HUDEP-2 (cell line): ENCODE measurements at regions not wholly inside any gene's neighbourhood (a gene's known extent, or its start where the extent isn't known, plus 50 kb on each side); places are given as distances from the start of the nearest gene placed in this dataset.
A peak's percentile ranks its signal among the peaks of the same experiment; 100 is the strongest.
"Not testable (repeated sequence)": the region's sequence is repeated elsewhere in the genome, so short reads cannot be mapped to it uniquely, and the experiment has no call there.

Experiments
- DNase-seq, 76 experiments: peaks; one replicate each; lab custom pipeline; 2025; ENCODE audit not compliant: unreplicated experiment in 76 of 76; lab: John Stamatoyannopoulos, UW

GRCh38 chr3:59244343-59244742, 194.5 kb upstream of the CFAP20DC start:
- no peak for DNase-seq

DNA sequence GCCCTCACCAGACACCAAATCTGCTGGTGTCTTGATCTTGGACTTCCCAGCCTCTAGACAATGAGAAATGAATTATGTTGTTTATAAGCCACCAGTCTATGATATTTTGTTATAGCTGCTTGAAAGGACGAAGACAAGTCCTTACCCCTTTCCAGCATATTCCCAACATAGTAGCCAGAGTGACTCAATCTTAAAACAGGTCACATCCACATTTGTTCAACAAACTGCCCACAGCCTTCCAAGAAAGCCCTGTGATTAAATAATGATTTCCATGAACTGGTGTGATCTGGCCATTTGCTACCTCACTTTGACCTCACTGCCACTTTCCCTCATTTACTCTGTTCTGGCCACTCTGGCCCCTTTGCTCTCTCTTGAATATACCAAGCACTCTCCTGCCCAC, 193.7 kb upstream of the CFAP20DC start:
- no peak for DNase-seq

- no peak for DNase-seq
Measured at GRCh38 chr3:59240666-59241255, 190.9 kb upstream of the CFAP20DC start.

GRCh38 chr3:59237121-59237520, 187.3 kb upstream of the CFAP20DC start:
- no peak for DNase-seq

GRCh38 chr3:59235634-59236012, 185.8 kb upstream of the CFAP20DC start:
- no peak for DNase-seq

- DNase-seq = no peak
Measured at GRCh38 chr3:59234884-59235633, 185.2 kb upstream of the CFAP20DC start.

DNA sequence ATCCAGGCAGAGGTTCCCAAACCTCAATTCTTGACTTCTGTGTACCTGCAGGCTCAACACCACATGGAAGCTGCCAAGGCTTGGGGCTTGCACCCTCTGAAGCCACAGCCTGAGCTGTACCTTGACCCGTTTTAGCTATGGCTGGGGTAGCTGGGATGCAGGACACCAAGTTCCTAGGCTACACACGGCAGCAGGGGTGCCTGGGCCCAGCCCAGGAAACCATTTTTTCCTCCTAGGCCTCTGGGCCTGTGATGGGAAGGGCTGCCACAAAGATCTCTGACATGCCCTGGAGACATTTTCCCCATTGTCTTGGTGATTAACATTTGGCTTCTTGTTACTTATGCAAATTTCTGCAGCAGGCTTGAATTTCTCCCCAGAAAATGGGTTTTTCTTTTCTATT, 180.6 kb upstream of the CFAP20DC start:
- not testable (repeated sequence) for DNase-seq

DNA sequence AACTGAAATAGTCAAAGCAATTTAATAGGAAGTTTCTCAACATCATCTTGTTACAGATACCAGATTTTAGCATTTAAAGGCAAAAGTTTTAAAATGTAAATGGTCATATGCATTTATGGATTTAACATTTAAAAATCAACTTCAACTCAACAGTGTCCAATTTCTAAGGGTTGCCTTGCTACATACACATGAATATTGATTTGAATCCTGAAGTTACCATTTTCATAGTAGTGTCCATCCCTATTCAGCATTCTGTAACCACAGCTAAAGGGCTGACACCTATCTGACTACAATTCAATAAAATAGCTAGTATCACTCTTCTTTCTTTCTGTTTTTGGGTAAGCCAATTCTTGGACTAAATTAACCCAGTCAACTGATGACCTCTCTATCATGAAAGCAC, 164.0 kb upstream of the CFAP20DC start:
- no peak for DNase-seq

DNA sequence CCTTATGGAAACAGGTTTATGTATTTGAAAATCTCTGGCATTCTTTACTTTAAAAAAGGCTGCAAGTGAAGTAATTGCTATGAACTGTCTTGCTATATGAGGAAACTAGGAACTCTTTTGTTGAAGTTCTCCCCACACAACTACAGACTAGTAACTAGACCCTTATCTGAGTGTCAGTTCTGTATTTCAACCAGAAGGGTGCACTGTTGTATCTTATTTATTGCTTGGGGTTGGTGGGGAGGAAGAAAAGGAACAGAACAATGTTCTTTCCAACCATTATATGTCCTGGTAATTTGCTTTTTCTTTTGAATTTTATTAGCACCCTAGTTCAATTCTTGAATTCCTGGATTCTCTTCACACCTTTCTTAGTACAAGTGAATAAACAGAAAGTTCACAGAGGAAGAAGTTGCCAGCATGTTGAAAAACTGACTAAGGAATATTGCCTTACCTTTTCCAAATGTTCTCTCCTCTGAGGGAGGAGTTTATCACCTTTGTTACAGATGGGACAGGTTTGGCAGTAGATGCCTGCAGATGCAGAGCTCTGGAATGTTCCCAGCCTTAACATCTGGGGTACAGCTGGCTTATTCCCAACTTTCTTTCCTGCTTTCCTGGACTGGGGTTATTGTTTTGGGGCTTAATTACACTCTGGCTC, 162.4 kb upstream of the CFAP20DC start:
- DNase-seq = peak in 12 of 76 experiments; percentile 0 to 27 (median 8)

GRCh38 chr3:59210260-59210659, 160.4 kb upstream of the CFAP20DC start:
- no peak for DNase-seq

DNA sequence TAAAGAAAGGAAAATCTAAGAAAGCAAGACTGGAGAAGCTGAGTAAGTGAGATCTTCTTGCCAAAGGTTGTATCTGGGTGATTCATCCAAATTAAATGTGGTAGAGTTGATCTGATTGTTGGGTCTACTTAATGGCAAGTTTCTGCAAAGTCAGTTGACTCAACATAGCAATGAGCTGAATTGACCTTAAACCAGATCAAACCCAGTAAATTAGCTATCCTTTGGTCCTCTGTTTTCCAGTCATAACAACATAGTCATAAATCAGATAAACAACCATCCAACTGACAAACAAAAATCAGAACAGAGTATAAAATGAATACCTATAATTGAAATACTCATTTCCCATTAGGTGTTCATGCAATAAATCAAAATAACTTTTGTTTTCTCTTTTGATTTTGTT, 142.6 kb upstream of the CFAP20DC start:
- DNase-seq = no peak

DNA sequence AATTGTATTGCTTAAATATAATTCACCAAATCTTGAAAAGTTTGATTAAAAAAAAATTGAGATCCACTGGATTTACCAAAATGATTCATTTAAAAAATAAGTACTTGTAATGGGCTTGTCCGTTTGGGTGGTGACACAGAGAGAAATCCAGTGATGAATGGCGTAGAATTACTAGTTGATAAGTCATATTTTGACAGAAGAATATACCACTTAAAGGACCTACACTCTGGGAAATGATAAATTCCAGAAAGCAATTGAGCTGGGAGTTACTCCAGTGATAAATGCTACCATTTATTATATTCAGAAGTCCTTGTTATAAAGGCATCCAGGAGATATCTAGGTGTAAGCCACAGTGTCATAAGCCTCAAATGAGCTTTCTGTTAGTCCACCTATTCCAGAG, 141.8 kb upstream of the CFAP20DC start:
- no peak for DNase-seq

DNA sequence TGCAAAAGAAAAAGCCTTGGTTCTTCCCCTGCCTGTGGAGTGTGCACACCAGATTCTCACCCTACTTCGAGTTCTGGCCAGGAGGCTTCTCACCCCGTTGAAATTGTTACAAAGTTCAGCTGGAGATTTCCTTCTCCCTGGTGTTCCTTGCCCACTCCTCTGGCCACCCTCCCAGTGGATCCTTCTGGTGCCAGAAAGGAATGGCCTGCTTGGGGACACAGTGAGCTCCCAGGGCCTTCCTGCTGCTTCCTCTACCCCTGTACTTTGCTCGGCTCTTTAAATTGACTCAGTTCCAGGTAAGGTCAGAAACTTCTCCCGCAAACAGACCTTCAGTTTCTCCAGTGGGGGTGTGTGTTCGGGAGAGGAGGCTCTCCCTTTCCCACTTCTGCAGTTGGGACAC, 140.1 kb upstream of the CFAP20DC start:
- DNase-seq = no peak

- no peak for DNase-seq
Measured at GRCh38 chr3:59189526-59189925, 139.7 kb upstream of the CFAP20DC start.

- DNase-seq = no peak
Measured at GRCh38 chr3:59186725-59187124, 136.9 kb upstream of the CFAP20DC start.

DNA sequence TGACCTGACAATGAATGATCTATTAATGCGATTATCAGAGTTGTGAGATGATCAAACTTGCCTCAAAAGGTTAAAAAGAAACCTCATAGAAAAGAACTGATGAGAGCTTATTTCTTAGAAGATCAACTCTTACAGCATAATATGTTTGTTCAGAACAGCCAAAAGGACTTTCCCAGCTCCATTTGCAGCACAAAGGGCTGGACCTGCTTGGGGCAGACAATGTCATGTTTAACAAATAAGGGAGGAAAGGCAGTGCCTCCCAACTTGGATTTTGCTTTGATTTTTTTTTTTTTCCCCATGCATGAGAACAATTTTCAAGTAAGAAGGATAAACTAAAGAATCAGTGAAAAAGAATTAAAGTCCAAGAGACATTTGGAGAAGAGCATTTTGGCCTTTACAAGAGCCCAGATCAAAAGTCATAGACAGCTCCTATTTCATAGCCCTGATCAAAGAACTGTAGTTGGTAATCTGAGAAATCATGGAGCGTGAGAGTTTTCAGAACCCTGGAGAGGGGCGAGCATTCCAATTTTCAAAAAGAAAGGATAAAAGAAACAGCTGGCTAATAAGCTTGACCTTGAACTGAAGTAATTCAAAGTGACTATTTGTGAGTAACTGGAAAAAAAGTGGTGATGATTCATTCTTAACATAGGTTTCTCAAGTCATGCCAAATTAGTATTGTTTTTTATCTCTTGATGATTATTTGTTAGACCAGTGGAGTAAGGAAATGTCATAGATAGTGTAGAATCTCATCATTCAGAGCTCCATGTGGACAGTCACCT, 136.0 kb upstream of the CFAP20DC start:
- no peak for DNase-seq

DNA sequence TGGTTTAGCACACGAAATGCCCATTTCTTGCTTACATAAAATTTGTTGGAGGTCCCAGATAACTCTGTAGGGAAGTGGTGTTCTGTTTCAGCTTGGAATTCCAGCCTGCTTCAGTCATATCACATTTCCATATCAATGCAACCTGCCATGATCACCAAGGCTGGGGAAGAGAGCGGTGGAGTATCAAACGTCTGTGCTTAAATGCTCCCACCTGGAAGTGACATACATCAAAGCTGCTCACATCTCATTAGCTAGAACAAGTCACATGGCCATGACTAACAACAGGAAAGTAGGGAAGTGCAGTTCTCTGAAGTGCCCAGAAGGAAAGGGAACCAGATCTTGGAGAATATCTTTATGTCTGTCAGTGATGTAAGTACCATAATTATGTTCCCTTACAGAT, 130.2 kb upstream of the CFAP20DC start:
- DNase-seq = no peak

GRCh38 chr3:59178698-59179097, 128.9 kb upstream of the CFAP20DC start:
- no peak for DNase-seq

- no peak for DNase-seq
Measured at GRCh38 chr3:59171491-59171890, 121.7 kb upstream of the CFAP20DC start.

DNA sequence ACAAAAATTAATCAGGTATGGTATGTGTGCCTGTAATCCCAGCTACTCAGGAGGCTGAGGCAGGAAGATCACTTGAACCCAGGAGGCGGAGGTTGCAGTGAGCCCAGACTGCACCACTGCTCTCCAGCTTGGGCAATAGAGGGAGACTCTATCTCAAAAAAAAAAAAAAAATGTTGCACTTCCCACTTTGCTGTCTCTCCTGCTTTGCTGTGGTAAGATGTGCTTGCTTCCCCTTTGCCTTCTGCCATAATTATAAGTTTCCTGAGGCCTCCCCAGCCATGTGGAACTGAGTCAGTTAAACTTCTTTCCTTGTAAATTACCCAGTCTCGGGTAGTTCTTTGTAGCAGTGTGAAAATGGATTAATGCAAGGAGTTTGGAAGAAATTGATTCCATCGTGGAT, 120.3 kb upstream of the CFAP20DC start:
- DNase-seq = not testable (repeated sequence)

- DNase-seq = no peak
Measured at GRCh38 chr3:59167756-59168155, 117.9 kb upstream of the CFAP20DC start.
